NCI-H345 treated with DMSO at 0.1 percent for 48 hours (cell line): ENCODE measurements at regions not wholly inside any gene's neighbourhood (a gene's known extent, or its start where the extent isn't known, plus 50 kb on each side); places are given as distances from the start of the nearest gene placed in this dataset.

Experiments used
- DNase-seq: peaks from one replicate; lab custom pipeline; 2025; ENCODE audit not compliant: unreplicated experiment; lab: John Stamatoyannopoulos, UW

- no peak for DNase-seq
These were observed 113.6 kb downstream of the GALC start for GRCh38 chr14:87879389-87879788.

DNA sequence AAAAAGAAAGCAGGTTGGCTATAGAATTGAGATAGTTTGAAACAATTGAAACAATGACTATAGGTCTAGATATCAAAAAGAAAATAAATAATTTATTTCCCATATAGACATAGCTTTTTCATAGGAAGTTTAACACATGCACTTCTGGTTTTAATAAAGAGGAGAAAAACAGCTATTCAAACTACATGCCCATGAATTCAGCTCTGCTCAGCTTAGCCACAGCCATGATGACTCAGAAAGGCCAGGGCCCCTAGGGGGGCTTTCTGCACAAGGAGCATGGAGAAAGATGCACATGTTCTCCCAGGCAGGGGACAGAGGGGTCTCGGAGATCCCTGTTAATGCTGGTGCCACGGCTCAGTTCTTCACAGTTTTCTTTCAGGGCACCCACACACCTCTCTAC is 114.0 kb downstream of the GALC start:
- no peak for DNase-seq

DNA sequence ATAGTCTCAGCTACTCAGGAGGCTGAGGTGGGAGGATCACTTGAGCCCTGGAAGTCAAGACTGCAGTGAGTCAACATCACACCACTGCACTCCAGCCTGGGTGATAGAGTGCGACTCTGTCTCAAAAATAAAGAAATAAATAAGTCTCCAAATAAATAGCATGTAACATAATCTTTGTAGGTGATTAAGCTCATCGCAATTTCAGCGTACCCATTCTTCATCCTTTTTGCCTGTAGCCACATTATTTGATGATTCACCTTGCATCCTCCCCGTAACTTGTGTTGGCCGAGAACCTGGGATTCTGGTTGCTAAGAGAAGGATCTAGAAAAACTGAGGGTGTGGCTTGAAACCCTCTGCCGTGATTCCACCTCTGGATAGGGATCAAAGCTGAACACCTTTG is 115.1 kb downstream of the GALC start:
- no peak for DNase-seq

DNA sequence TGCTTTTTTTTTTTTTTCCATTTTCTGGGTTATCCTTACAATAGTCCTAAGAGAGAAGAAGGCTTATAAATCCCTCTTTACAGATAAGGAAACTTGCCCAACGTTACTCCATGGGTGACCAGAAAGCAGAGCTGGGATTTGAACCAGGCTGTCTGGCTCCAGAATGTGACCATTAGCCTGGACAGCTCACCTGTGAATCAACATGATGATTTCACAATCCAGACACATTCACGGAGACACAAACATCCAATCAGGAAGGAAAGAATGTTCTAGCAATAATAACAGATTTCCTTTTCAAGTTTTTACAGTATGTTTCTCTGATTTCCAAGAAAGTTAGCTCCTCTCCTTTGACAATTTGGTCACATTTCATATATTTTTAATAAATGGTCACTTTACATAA is 118.3 kb downstream of the GALC start:
- no peak for DNase-seq

- DNase-seq, result no peak
These were observed 119.2 kb downstream of the GALC start for GRCh38 chr14:87873741-87874140.

GRCh38 chr14:87869619-87870583 is 123.1 kb downstream of the GALC start:
- DNase-seq, result no peak

GRCh38 chr14:87868920-87869319 is 124.1 kb downstream of the GALC start:
- no peak for DNase-seq

GRCh38 chr14:87866116-87866515 is 126.9 kb downstream of the GALC start:
- no peak for DNase-seq

DNA sequence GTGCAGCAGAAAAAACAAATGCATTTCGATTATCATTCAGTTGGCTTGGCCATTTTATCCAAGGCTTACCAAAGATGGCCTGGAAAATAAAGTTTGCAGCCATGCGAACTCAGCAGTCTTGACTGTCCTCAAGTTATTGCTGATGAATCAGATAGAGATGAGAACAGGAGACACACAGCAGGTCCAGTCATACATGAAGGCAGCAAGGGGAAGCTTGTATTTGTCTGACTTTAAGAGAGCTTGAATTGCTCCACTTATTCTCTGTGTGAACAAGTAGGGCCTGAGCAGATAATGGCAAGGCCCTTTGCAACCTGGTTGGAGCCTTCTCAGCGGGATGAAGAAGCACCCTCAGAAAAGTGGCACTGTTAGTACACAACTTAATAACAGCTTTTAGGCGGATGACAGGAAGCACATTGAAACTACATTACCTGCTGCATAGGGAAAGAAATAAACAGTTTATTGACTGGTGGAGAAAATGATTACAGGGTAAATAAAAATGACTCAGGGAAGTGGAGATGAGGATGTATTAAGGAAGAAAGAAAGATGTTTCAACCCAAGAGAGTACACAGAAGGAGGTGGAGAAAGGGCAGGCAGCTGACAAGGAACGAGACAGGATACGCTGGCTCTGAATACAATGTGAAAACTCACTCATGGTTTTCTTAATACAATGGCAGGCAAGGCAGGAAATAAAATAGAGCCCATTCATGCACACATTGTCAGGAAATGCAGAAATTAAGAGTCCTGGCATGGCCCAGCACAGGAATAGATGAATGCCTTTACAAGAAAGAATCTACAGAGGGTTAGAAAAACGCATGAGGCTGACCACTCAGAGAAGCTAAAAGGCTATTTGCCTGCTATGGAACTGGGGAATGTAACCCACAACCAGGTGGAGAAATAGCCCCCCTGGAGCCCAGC is 128.4 kb downstream of the GALC start:
- no peak for DNase-seq

DNA sequence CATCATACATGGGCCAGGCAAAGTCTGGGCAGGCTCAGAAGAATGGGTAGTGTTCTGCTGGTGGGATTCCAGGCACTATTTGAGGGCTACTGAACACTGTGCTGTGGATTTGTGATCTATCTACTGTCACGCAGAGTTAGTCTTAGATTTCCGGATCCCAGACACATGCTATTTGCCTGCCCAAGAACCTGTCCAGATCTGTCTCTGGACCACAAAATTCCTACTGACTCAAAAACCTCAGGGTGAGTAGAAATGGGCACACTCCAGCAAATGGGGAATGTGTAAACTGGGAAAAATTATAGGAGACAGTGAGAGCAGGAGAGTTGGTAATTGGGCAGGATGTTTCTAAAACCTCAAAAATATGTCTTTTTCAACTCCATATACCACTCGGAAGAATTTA is 129.9 kb downstream of the GALC start:
- DNase-seq, result no peak

DNA sequence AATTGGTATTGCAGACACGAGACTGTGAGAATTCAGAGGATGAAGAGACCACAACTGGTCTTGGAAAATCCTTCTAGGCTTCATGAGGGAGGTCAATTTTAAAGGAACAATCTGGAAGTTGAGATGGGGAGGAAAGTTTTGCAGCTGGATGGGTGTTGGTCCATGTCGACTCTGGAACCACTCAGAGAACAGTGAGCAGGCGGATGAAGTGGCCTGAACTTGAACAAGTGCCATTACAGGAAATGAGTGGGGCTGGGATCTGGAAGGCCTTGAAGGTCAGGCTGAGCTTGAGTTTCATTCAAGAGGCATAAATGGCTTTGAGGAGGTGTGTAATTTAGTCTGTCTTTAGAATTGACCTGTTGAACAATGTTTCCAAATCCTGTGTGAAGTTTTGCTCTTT is 140.9 kb downstream of the GALC start:
- DNase-seq, result no peak

DNA sequence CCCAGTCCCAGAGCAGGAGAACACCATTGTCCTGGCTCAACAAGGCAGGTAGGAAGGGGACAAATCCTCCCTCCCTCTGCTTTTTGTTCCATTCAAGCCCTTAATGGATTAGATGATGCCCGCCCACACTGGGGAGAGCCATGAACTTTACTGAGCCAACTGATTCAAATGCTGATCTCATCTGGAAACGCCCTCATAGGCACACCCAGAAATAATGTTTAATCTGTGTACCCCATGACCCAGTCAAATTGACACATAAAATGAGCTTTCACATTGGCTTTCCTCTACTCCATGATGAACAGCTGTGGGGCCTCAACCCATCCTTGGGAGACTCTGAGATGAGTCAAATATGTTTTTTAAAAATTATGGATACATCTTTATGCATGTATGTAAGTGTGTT is 141.8 kb downstream of the GALC start:
- no peak for DNase-seq

DNA sequence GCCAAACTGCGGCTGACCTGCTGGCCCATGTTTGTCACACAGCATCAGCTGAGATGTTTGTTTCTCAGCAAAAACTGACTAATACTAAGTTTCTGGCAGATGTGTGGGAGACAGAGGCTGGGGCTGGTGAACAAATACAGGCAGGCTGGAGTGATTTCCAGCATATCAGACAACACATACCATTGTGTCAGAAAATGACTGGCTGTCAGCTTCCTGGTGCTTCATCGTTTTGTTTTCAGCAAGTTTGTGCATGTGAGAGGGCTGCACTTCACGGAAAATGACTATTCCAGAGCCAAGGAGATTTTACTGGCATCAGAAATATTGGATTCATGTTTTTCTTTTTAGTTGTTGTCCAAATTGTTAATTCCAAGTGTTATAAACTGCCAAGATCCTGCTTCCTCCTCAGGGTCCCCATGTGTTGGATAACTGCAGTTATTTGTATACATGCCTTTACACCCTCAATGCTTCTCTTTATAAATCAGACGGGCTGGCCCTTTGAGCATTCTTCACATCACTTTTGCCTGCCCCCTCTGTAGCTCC is 145.7 kb downstream of the GALC start:
- DNase-seq, result no peak

- DNase-seq, result no peak
These were observed 152.1 kb downstream of the GALC start for GRCh38 chr14:87840906-87841305.

GRCh38 chr14:87838931-87839330 is 154.1 kb downstream of the GALC start:
- DNase-seq, result no peak

DNA sequence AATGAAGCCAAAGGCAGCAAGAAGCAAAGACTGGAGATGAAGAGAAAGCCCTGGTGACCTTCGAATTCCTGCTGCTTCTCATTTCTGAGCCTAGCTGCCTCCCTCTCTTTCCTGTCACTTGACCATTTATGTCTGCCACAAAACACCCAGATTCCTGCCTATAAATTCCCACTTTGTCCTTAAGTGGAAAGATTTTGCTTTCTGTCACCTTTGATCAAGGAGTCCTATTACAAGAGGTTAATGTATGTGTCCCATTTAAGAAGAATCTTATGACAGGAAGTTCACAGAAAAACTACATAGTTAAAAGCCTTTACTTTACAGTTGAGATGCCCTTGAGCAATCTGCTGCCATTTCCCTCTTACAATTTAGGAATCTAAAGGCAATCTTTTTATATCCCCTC is 155.7 kb downstream of the GALC start:
- no peak for DNase-seq

DNA sequence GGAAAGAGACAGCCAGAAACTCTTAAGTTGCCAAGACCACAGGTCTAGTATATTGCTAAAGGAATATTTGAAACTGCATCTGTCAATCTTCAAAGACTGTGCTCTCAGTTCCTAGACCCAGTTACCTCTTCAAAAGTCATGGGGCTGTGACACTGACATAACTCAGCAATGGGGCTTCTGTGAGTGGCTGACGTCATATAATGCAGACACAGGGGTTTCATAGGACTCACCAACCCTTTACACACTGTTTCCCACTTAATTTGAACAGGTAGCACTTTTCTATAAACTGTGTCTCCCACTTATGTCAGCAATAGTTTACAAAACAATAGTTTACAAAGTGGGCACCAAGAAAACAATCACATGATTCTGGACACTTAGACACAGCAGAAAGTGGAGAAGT is 158.4 kb downstream of the GALC start:
- DNase-seq, result no peak

DNA sequence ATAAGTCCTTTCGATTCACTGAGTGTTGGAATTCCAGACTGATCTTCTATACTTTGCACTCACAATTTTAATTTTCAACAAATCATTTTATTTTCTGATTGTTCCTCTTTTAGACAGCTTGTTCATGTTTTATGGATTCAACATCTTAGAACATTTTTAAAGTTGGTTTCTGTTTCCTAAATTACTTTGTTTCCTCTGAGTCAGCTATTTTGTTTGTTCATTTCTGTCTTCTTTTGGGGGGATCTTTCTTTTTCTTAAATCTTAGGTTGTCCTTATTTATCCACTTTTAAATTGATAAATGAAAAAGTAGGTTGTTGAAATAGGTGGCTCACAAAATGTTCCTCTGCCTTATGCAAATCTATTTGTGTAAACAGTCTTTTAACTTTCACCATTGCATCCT is 160.0 kb downstream of the GALC start:
- DNase-seq, result no peak

DNA sequence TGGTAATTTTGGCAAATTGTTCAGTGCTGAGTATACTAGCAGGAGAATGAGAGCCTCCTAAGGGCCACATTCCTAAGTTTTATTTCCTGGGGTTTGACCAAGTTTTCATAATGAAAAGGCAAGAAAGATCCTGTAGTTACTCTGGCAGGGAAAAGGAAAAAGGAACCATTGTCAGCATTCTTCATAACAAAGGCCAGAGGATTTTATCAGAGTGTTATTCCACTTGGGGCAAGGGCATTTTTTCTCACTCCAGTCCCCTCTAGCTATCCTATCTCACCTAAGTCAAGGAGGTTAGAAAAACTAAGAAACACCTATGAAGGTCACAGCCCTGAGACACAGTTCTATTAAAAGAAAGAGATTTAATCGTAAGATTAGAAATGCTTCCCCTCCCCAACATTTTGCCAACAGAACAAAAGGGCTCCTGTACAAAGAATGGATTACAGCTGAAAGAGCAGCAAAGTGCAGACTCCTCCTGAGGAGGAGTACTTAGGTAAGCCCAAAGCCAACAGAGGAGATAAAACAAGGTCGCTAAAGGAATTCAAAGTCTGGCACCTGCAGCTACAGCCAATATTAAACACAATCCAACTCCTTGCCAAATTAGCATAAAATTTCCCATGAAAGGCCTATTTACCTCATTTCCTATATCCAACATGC is 162.4 kb downstream of the GALC start:
- DNase-seq, result no peak

GRCh38 chr14:87829543-87829942 is 163.4 kb downstream of the GALC start:
- DNase-seq, result no peak

GRCh38 chr14:87824266-87824665 is 168.7 kb downstream of the GALC start:
- DNase-seq, result no peak
